ENCODE measurements at regions not wholly inside any gene's neighbourhood (a gene's known extent, or its start where the extent isn't known, plus 50 kb on each side); places are given as distances from the start of the nearest gene placed in this dataset.

DNA sequence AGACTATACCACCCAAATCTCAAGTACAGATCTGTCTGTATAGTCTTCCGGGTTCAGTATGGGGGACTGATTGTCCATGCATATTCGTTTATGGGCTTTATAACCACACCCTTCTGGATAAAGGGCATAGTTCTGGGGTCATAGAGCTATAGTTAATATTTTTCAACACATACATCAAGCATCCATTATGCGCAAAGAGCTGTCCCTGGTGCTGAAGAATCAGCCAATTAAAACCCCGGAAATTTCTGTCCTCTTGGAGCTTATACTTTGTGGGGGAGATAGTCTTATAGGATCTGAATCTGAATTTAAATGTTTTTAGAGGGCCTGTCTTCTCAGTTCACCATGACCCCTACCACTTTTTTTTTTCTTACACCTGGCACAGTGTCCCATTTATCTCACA lies 256.7 kb downstream of the SUDS3 start:
- TF ChIP-seq, protein P1, sequence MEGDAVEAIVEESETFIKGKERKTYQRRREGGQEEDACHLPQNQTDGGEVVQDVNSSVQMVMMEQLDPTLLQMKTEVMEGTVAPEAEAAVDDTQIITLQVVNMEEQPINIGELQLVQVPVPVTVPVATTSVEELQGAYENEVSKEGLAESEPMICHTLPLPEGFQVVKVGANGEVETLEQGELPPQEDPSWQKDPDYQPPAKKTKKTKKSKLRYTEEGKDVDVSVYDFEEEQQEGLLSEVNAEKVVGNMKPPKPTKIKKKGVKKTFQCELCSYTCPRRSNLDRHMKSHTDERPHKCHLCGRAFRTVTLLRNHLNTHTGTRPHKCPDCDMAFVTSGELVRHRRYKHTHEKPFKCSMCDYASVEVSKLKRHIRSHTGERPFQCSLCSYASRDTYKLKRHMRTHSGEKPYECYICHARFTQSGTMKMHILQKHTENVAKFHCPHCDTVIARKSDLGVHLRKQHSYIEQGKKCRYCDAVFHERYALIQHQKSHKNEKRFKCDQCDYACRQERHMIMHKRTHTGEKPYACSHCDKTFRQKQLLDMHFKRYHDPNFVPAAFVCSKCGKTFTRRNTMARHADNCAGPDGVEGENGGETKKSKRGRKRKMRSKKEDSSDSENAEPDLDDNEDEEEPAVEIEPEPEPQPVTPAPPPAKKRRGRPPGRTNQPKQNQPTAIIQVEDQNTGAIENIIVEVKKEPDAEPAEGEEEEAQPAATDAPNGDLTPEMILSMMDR (IDR thresholded peaks at IDR 0.05): no peak
- no peak for TF ChIP-seq POLR2A (IDR thresholded peaks at IDR 0.05)
